ENCODE measurements at regions not wholly inside any gene's neighbourhood (a gene's known extent, or its start where the extent isn't known, plus 50 kb on each side); places are given as distances from the start of the nearest gene placed in this dataset.
A peak's percentile ranks its signal among the peaks of the same experiment; 100 is the strongest.

DNA sequence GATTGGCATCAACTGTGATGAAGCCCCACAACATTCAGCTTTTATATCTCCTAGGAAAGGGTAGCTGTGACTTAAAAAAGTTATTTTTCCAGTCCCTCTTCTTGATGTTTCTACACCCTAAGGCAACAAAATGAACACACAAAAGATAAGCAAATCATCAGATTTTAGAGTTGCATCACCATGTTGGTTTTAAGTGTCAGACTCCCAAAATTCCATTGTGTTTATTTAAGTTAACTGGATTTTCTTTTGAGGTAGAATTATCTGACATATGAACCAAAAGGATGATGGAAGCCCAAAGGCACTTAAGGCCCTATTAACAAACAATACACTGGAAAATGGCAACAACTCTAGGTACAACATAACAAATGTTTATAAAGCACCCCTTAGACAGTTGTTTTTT lies 261.7 kb upstream of the SLC39A10 start:
- DNase-seq = no peak

DNA sequence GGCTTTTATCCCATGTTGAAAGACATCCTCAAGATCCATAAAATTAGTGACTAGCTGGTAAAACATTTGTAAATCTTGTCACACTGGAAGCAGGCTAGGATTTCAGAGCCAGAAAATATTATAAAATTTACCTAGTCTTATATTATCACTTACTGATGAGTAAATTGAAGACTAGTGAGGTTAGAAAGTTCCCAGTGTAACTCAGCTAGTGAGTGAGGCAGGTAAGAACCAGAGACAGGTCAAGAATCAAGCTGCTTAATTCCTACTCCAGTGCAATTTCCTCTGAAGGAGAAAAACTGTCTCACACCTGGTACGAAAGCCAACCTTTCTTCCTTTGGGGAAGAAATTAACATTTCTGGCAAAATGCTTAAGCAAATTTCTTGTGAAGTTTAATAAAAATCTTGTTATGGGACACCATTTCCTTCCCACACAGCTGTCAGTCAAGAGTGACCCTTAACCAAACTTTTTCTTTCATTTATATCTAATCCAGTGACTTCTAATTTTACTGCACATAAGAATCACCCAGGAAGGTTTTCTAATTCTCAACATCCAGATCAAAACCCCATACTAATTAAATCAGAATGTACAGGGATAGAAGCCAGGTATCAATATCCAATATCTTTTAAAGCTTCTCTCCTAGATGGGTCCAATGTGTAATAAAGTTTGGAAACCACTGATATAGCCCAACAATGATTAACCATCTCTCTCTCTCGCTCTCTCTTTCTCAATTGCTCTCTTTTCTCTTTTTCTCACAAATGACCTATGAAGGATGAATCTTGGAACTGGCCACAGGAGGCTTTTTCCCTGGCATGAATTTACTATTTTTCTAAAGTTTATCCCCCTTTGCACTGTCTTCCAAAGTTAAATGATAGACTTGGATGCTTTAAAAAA lies 264.3 kb upstream of the SLC39A10 start:
- DNase-seq = no peak

DNA sequence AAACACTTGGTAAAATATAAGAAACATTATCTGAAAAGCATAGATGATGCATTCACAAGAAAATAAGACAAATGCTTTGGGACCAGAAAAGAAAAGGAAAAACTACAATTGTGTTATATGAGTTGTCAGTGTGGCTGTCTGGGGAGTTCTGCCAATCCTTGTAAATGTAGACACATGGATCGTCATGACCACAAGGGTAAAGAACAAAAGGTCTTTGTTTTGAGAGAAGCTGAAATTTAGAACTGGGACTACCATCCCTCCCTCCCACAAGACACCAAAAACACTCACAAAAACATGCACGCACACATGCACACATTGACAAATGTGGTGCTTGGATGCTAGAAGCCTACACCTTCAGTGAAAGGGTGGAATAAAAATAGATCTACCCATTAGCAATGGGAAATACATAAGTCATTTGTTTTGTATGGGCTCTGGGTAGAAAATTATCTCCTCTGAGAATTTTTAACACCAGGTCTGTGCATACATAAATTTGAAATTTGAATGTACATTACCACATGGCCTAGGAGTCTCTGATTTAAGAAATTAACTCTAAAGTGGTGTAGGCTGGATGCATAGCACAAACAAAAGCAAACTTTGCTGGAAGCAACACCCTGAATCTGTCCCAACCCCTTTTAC lies 266.2 kb upstream of the SLC39A10 start:
- DNase-seq = no peak

DNA sequence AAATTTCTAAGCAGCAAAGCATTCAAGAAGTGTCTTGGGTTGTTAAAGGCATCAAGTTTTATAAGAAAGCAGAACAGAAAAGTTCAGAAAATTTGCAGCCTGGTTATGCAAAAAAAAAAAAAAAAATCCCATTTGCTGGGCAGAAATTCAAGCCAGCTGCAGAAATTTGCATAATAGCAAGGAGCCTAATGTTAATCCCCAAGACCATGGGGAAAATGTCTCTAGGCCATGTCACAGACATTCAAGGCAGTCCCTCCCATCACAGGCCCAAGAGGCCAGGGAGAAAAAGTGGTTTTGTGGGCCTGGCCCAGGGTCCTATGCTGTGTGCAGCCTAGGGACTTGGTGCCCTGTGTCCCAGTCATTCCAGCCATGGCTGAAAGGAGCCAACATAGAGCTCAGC lies 269.0 kb upstream of the SLC39A10 start:
- no peak for DNase-seq

DNA sequence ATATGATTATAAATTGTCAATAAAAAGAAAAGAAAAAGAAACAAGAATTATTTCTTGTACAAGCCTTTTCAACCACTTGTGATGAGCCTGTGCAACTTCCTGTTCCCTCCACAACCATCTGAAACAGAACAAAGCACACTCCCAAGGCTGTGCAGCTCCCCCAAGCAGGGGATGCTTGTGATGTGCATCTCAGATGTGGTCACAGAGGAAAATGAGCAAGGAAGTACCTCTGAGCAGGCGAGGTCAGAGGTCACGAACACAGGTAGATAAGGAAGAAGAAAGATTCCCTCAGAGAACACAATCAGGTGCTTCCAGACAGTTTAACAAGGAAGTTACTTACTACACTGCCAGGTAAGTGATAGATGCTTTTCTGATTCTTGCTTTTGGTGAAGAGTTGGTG lies 274.8 kb upstream of the SLC39A10 start:
- DNase-seq = peak; percentile 39

DNA sequence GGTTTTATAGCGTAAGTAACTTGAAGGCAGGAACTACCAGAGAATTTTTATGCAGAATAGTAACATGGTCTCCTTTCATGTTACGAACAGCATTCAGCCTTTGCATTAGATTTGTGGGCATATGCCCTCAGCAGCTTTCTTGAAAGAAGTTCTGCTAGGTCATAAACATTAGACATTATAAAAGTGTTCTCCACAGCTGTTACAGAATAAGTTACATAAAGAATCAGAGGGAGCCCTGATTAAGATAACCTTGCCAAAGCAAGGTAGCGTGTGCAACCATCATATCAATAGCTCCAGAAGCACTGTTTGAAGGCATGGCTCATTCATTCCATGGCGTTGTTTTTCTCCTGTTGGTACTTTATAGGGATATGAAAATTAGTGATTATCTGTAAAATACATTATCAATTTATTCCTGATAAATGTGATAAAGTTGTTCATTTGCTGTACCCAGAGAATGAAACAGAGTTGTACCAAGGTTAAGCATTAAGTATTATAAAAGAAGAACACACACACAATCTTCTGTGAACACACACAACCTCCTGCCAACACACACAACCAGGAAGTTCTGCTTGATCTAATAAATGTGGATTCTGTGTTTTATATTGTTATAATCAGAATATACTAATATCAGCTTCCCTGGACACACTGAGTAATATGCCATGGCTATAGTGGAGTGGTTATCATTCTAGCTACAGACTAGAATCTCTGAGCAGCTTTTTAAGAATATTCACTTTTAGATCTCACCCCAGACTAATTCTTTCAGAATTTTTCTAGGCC lies 286.7 kb upstream of the SLC39A10 start:
- DNase-seq = no peak

DNA sequence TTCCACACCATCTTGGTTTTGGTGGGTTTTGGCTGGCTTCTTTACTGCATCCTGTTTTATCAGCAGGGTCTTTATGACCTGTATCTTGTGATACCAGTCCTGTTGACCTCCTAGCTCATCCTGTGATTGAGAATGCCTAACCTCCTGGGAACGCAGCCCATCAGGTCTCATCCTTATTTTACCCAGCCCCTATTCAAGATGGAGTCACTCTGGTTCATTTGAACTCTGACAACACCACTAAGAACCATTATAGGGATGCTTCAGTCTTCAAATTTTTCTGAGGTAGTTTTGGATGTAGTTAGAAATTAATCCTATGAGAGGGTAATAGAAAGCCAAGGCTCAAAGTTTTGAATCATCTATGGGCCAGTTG lies 287.8 kb upstream of the SLC39A10 start:
- DNase-seq = no peak

DNA sequence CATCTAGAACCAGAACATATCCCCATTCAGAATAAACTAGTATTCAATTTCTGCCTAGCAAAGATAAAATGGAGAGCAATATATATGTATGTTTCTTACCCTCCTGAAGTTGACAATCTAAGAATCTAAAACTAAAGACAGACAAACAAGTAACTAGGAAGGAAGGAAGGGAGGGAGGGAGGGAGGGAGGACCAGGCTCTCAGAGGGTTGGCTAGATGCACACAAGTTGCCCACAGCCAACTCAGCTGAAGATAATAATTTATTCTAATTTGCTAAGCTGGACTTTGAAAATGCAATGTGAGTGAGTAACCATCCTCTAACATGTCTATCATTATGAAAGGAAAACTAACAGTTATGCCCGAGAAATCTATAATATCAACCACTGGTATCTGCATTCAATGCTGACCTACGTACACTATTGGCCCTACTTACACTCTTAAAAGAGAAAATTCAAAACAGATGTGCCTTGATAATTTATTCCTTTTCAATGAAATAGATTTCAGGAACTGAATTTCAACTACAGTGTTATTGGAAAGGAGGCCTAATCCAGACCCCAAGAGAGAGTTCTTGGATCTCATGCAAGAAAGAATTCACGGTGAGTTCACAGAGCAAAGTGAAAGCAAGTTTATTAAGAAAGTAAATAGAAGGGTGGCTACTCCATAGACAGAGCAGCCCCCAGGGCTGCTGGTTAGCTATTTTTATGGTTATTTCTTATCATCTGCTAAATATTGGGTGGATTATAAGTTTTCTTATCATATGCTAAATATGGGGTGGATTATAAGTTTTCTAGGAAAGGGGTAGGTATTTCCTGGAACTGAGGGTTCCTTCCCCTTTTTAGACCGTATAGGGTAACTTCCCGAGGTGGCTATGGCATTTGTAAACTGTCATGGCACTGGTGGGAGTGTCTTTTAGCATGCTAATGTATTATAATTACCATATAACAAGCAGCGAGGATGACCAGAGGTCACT lies 288.5 kb upstream of the SLC39A10 start:
- no peak for DNase-seq

DNA sequence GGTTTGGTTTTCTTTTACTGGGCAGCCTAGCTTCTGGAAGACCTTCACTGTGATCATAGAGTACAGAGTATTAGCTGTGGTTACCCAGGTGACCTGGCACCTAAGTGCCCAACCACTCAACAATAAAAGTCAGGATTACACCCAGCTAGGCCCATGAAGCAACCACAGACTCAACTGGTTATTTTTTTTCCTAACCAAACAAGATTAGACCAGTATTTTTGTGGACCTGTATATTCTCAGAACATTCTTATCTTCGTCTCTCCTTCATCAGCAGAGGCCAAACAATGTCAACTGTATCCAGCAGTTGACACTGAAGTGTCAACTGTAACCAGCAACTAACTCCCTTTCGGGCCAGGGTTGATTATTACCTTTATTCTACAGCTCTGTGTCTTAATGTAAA lies 289.2 kb upstream of the SLC39A10 start:
- no peak for DNase-seq

DNA sequence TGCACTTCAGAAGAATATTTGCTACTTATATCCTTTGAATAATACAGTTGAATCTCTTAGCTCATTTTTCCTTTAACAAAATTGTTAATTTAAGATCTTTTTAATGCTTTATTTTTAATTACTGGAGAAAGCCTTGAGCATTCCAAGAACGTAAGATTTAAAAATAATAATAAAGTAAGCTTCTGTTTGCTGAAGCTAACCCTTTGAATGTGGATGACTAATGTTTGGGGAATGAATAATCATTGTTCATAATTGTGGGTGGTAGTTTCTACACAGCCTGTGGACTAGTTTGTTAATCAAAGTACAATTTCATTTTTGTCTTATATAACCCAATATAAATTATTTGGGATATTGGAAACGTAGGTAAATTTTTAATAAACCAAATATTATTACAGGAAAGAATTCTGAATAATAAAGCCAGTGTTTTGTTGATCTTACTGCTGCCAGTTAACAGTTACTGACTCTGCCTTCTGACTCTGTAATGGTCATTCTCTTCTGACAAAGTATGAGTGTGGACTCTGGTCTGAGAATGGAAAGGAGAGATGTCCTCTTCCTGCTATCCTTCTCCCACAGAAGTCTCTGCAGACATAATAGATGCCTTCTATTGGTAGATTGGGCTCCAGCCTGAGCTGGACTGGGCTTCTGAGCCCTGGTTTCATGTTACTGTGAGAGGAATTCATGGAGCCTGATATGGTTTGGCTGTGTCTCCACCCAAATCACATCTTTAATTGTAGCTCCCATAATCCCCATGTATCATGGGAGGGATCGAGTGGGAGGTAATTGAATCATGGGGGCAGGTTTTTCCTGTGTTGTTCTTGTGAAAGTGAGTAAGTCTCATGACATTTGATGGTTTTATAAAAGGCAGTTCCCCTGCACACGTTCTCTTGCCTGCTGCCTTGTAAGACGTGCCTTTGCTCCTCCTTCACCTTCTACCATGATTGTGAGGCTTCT lies 292.7 kb upstream of the SLC39A10 start:
- DNase-seq = no peak

DNA sequence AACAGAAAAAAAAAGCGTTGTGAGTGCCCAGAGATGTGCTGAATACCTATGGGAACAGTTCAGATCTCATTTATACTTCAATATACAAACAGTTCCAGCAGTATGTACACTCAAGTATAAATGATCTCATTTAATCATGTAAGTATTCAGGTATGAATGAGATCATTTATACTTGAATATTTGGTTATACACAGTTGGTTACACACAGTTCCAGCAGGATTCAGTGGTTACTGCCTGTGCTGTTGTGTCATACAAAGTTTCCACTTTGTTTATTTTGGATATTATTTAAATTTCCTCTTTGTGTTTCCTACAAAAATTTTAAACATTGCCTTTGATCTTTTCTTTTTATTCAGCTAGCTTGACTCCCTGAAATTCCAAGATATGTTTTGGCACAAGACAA lies 293.5 kb upstream of the SLC39A10 start:
- no peak for DNase-seq

DNA sequence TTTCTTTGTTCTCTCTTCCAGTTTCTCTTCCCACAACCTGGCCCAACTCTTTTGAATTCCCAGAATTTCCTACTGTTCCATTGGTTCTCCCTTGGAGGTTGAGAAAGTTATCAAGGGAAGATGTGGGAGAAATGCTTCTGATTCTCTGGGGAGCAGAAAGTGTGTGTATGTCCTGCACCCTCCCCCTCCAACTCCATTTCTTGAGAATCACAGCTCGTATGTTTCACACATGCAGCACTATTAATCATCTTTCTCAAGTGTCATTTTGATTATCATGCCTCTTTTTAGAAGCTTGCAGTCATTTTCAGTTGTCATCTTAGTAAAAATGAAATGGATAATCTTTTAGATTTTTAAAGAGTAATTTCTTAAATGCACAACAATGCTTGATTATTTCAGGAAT lies 296.8 kb upstream of the SLC39A10 start:
- no peak for DNase-seq

DNA sequence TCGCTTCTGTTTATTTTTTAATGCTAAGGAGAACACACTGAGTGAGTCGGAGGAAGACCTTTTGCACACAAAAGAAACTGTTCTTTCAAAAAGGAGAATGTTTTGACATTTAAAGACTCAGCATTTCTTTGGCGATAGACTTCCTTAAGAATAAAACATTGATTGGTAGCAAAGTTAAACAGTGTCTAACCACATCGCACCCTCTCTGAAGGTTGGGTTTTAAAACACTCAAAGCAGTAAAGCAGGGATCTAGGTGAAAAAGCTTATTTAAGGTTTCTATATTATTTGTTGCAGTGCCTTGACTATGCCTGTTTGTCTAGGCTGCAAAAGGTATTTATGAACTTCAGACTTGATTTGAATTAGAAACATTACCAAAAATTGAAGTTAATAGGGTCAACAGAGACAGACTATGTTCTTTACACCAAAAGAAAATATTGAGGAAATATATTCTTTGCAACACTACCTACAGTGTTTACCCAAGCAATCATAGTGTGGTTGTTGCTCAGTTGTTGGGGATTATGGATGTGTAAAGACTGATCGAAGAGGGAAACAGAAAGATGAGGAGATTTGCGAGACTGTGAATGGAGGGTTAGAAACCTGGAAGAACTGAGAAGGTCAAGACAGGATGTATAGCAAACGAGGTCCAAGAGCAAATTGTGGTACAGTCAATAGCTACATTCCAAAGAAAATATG lies 297.8 kb upstream of the SLC39A10 start:
- DNase-seq = no peak

DNA sequence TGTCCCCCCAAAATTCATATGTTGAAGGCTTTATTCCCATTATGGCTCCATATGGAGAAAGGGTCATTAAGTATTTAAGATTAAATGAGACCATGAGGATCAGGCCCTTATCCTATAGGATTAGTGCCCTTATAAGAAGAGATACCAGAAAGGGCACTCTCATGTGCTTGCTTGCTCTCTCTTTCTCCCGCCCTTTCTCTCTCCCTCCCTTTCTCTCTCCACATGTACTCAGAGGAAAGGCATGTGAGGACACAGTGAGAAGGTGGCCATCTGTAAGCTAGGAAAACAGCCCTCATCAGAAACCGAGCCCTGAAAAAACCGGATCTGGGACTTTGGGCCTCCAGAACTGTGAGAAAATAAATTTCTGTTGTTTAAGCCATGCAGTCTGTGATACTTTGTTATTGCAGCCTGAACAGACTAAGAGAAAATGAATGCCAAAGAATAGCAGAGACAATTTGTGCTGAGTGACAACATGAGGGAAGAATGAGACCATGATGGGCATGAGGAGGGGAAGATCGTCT lies 300.0 kb upstream of the SLC39A10 start:
- no peak for DNase-seq

DNA sequence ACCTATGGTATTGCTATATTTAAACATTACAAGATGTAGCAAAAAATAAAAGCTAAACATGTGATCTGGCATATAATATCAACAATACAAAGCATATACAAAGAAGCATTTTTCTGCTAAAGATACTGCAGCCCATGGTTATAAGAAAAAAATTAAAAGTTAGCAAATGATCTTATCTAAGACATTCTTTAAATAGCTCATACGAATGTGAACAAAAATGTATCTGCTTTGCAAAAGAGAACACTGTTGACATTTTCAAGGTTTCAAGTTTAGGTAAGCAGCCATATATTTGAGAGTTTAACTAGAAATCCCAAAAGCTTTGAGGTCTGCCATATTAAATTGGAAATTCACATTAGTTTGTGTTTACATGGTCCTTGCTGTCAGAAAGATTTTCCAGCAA lies 301.0 kb upstream of the SLC39A10 start:
- no peak for DNase-seq

DNA sequence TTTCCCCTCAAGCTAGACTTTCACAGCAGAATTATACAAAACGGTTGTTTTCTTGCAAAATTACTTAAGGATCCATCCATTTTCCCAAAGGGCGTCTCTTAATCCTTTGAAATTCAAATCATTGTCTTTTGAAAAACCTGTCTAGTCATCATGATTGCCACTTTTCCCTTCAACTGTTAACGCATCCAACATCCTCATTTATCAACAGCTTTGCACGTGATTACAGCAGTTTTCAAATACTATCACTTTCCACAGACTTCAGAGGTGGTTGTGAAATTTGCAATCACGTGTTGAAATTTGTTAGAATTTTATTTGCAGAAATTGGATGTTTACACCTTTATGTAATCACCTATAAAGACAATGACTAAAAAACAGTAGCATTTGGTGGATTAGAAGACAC lies 304.4 kb upstream of the SLC39A10 start:
- DNase-seq = no peak

DNA sequence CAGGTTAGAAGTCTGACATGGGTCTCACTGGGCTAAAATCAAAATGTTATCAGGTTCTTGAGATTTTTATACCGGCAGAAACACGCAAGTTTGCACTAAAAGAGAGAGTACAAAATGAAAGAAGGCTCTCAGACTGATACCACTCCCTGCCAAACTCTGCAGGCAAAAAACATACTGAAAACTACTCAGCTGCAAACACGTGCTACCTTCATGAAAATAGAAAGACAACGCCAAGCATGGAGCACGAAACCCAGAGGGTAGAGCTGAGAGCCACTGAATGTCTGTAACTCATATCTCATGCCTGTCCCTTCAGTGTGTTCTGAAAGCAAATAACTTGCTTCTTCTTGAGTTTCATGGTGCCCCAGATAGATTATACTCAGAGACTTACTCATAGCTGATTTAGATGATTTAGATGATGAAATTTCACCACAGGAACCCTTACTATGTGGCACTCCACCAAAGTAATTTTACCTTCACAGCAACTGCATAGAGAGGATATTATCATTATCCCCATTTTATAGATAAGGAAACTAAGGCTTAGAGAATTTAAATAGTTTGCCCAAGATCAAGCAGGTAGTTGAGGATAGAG lies 313.0 kb upstream of the SLC39A10 start:
- DNase-seq = no peak

DNA sequence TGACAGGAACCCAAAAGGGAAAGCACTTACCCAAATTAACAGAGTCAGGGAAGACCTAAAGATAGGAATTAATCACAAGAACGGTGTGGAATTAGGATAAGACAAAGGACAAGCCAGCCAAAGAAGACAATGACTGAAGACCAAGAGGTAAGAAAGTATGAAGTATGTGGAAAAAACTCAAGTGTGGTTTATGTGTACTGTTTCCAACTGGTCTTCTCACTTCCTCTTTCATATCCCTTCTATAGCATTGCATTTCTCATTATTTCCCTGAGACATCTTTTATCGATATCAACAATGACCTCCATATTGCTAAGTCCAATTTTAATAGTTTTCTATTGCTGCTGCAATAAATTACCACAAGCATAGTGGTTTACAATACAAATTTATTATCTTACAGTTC lies 313.5 kb upstream of the SLC39A10 start:
- no peak for DNase-seq

DNA sequence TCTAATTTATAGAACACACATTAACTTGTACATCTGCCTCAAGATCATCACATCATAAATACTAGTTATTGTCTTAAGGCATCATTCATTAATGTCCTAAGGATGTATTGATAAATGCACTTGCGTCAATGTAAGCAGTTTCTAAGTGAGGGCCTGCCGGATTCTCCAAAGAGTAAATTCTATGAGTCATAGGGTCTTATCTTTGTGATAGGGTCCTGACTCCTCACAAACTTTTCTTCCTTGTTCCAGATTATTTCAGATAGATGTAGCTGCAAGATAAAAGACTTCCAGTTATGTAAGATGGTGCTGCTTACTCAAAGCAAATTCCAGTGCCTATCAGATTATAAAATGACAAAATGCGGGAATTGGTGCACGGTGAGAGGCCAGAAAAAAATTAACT lies 315.0 kb upstream of the SLC39A10 start:
- no peak for DNase-seq

DNA sequence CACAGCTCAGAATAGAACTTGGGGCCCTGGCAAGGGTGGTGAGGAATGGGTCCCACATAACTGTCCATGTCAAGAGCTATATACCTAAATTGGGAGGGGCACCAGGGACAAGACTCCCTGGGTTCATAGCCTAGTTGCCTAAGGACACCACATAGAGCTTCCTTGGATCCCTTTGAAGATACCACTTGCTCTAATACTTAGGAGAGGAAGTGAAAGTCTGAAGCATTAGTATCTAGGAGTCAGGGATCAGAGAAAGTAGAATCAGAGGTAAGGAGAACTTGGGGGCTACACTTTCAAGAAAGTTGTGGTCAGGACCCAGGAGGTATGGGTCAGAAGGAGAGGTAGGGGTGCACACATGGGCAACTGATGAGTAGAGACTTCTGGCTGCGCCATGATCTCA lies 318.2 kb upstream of the SLC39A10 start:
- DNase-seq = no peak

All from central memory CD4-positive, alpha-beta T cell (primary cell).